Subcutaneous abdominal adipose tissue (tissue), 5 donors: ENCODE measurements at regions not wholly inside any gene's neighbourhood (a gene's known extent, or its start where the extent isn't known, plus 50 kb on each side); places are given as distances from the start of the nearest gene placed in this dataset.

ENCODE experiments used
- H3K27ac ChIP-seq: one replicate; pipeline ENCODE4 v1.7.0; 2013; ENCODE audit warnings: low read depth, mild to moderate bottlenecking, inconsistent platforms, low read length, moderate library complexity
- H3K27me3 ChIP-seq, 5 donors: one replicate each; pipeline ENCODE4 v1.7.0; 2013; ENCODE audit warnings: low read length in 5 of 5, inconsistent platforms in 1 of 5; ENCODE audit not compliant: control insufficient read depth in 5 of 5, insufficient read depth in 4 of 5
- H3K36me3 ChIP-seq, 5 donors: one replicate each; pipeline ENCODE4 v1.7.0; 2013; ENCODE audit warnings: low read length in 5 of 5; ENCODE audit not compliant: control insufficient read depth in 5 of 5, insufficient read depth in 5 of 5
- H3K4me1 ChIP-seq, 5 donors: one replicate each; pipeline ENCODE4 v1.7.0; 2013; ENCODE audit warnings: low read length in 5 of 5, mild to moderate bottlenecking in 3 of 5, moderate library complexity in 1 of 5; ENCODE audit not compliant: control insufficient read depth in 5 of 5, insufficient read depth in 5 of 5
- H3K4me3 ChIP-seq, 5 donors: one replicate each; pipeline ENCODE4 v1.7.0; 2013; ENCODE audit warnings: low read length in 5 of 5, low read depth in 1 of 5
- H3K9ac ChIP-seq, 5 donors: one replicate each; pipeline ENCODE4 v1.7.0; 2013; ENCODE audit warnings: low read length in 5 of 5, mild to moderate bottlenecking in 4 of 5, moderate library complexity in 3 of 5
- H3K9me3 ChIP-seq, 5 donors: one replicate each; pipeline ENCODE4 v1.7.0; 2013; ENCODE audit warnings: low read length in 5 of 5; ENCODE audit not compliant: control insufficient read depth in 5 of 5
- donor health status: healthy.
- donor health status: healthy.
- donor health status: healthy.
- donor health status: healthy.
- donor health status: healthy.

GRCh38 chr10:21314111-21314626, 211.3 kb downstream of the SKIDA1 start:
- no peaks in the 10 kb centered on the region for H3K27me3 ChIP-seq
- H3K27ac ChIP-seq, result no peak overlapping the region
- no peak overlapping the region for H3K4me3 ChIP-seq
- no peaks in the 10 kb centered on the region for H3K9me3 ChIP-seq
- no peaks in the 10 kb centered on the region for H3K36me3 ChIP-seq
- H3K4me1 ChIP-seq, result peaks cover 6 to 24% (median 20%) of the 10 kb centered on the region in 5 donors
- no peak overlapping the region for H3K9ac ChIP-seq

GRCh38 chr10:21313691-21314090, 211.8 kb downstream of the SKIDA1 start:
- H3K4me3 ChIP-seq, result no peak overlapping the region
- no peak overlapping the region for H3K27ac ChIP-seq
- H3K9ac ChIP-seq, result no peak overlapping the region
- no peaks in the 10 kb centered on the region for H3K27me3 ChIP-seq
- H3K4me1 ChIP-seq, result peaks cover 6 to 24% (median 20%) of the 10 kb centered on the region in 5 donors
- H3K9me3 ChIP-seq, result no peaks in the 10 kb centered on the region
- H3K36me3 ChIP-seq, result no peaks in the 10 kb centered on the region

GRCh38 chr10:21311426-21311825, 214.1 kb downstream of the SKIDA1 start:
- Histone ChIP-seq H3K9ac (no peak overlapping the region), H3K9me3 (no peaks in the 10 kb centered on the region), H3K4me1 (peaks cover 6 to 24% (median 20%) of the 10 kb centered on the region in 5 donors), H3K27me3 (no peaks in the 10 kb centered on the region), H3K36me3 (no peaks in the 10 kb centered on the region), H3K4me3 (no peak overlapping the region), H3K27ac (no peak overlapping the region)

- no peak overlapping the region for H3K9ac ChIP-seq
- no peaks in the 10 kb centered on the region for H3K36me3 ChIP-seq
- peaks cover 2 to 7% (median 5%) of the 10 kb centered on the region in 5 donors for H3K4me1 ChIP-seq
- no peak overlapping the region for H3K4me3 ChIP-seq
- no peak overlapping the region for H3K27ac ChIP-seq
- H3K27me3 ChIP-seq, result no peaks in the 10 kb centered on the region
- H3K9me3 ChIP-seq, result no peaks in the 10 kb centered on the region
Measured at GRCh38 chr10:21309427-21309826, 216.1 kb downstream of the SKIDA1 start.

GRCh38 chr10:21308946-21309345, 216.5 kb downstream of the SKIDA1 start:
- no peak overlapping the region for H3K9ac ChIP-seq
- no peaks in the 10 kb centered on the region for H3K36me3 ChIP-seq
- no peaks in the 10 kb centered on the region for H3K27me3 ChIP-seq
- H3K9me3 ChIP-seq, result no peaks in the 10 kb centered on the region
- no peak overlapping the region for H3K27ac ChIP-seq
- no peak overlapping the region for H3K4me3 ChIP-seq
- peaks cover 0 to 6% (median 2%) of the 10 kb centered on the region in 5 donors for H3K4me1 ChIP-seq

- no peak overlapping the region for H3K9ac ChIP-seq
- H3K36me3 ChIP-seq, result no peaks in the 10 kb centered on the region
- H3K4me3 ChIP-seq, result no peak overlapping the region
- H3K27ac ChIP-seq, result no peak overlapping the region
- no peaks in the 10 kb centered on the region for H3K9me3 ChIP-seq
- peaks cover 0 to 6% (median 2%) of the 10 kb centered on the region in 5 donors for H3K4me1 ChIP-seq
- no peaks in the 10 kb centered on the region for H3K27me3 ChIP-seq
Measured at GRCh38 chr10:21308018-21308417, 217.5 kb downstream of the SKIDA1 start.

- no peak overlapping the region for H3K4me3 ChIP-seq
Measured at GRCh38 chr10:21304608-21305007, 220.9 kb downstream of the SKIDA1 start.

GRCh38 chr10:21304198-21304597, 221.3 kb downstream of the SKIDA1 start:
- Histone ChIP-seq H3K9ac (no peak overlapping the region), H3K4me3 (no peak overlapping the region), H3K36me3 (no peaks in the 10 kb centered on the region), H3K4me1 (peaks cover 0 to 12% (median 4%) of the 10 kb centered on the region in 5 donors), H3K9me3 (no peaks in the 10 kb centered on the region), H3K27me3 (no peaks in the 10 kb centered on the region), H3K27ac (no peak overlapping the region)

More at GRCh38 chr10:21304608-21305007, 220.9 kb downstream of the SKIDA1 start:
- Histone ChIP-seq H3K27me3 (no peaks in the 10 kb centered on the region), H3K9me3 (no peaks in the 10 kb centered on the region), H3K4me1 (peaks cover 0 to 12% (median 4%) of the 10 kb centered on the region in 5 donors), H3K9ac (no peak overlapping the region), H3K36me3 (no peaks in the 10 kb centered on the region), H3K27ac (no peak overlapping the region)

GRCh38 chr10:21300551-21300950, 224.9 kb downstream of the SKIDA1 start:
- Histone ChIP-seq H3K9me3 (no peaks in the 10 kb centered on the region), H3K4me3 (no peak overlapping the region), H3K9ac (no peak overlapping the region), H3K36me3 (no peaks in the 10 kb centered on the region), H3K27me3 (no peaks in the 10 kb centered on the region), H3K27ac (no peak overlapping the region), H3K4me1 (peaks cover 0 to 12% (median 0%) of the 10 kb centered on the region in 5 donors)

GRCh38 chr10:21299330-21299729, 226.2 kb downstream of the SKIDA1 start:
- H3K9ac ChIP-seq, result no peak overlapping the region
- no peak overlapping the region for H3K27ac ChIP-seq
- H3K4me1 ChIP-seq, result peaks cover 0 to 10% (median 0%) of the 10 kb centered on the region in 5 donors
- no peaks in the 10 kb centered on the region for H3K27me3 ChIP-seq
- no peak overlapping the region for H3K4me3 ChIP-seq
- H3K36me3 ChIP-seq, result no peaks in the 10 kb centered on the region
- H3K9me3 ChIP-seq, result no peaks in the 10 kb centered on the region
